H1 (cell line): ENCODE measurements at regions not wholly inside any gene's neighbourhood (a gene's known extent, or its start where the extent isn't known, plus 50 kb on each side); places are given as distances from the start of the nearest gene placed in this dataset.

Experiments
- CTCF ChIA-PET: fragments of 300-600 bp; sonication (Branson Sonifier 250); formaldehyde crosslinking; loops from one replicate; lab custom pipeline; 2021; ENCODE audit not compliant: partially characterized antibody; lab: Charles Lee
- POLR2A ChIA-PET: fragments of 300-600 bp; sonication (Branson Sonifier 250); formaldehyde crosslinking; loops from one replicate; lab custom pipeline; 2021; ENCODE audit warnings: inconsistent platforms; ENCODE audit not compliant: partially characterized antibody; lab: Charles Lee
- DNase-seq, 2 experiments: peaks; one replicate each; pipeline versions ENCODE4 v3.0.0 to v3.0.0-alpha.2; 2010 to 2022; ENCODE audit warnings: low spot score in 2 of 2, low read depth in 1 of 2, mixed read lengths in 1 of 2
- FAIRE-seq: peaks from 2 replicates; lab custom pipeline; 2011; peaks lifted over from hg19 to GRCh38; lab: Jason Lieb, UNC
- H2AFZ ChIP-seq: 2 replicates; pipeline ENCODE4 v1.8.1; 2012; ENCODE audit warnings: low read length, inconsistent platforms
- H2AK5ac ChIP-seq: 2 replicates; pipeline ENCODE4 v1.6.1; 2013; ENCODE audit warnings: low read depth, low read length
- H2BK120ac ChIP-seq: replicated peaks from 2 replicates; pipeline ENCODE3; 2013; ENCODE audit warnings: low read depth, low read length, inconsistent platforms
- H2BK12ac ChIP-seq: 2 replicates; pipeline ENCODE4 v1.6.1; 2013; ENCODE audit warnings: low read depth, low read length
- H2BK15ac ChIP-seq: 2 replicates; pipeline ENCODE4 v1.6.1; 2013; ENCODE audit warnings: low read length
- H2BK20ac ChIP-seq: 2 replicates; pipeline ENCODE4 v1.6.1; 2013; ENCODE audit warnings: low read length
- H2BK5ac ChIP-seq: 2 replicates; pipeline ENCODE4 v1.6.1; 2013; ENCODE audit warnings: low read depth, low read length
- H3K14ac ChIP-seq: 2 replicates; pipeline ENCODE4 v1.6.1; 2013; ENCODE audit warnings: inconsistent platforms; ENCODE audit not compliant: insufficient read length
- H3K18ac ChIP-seq: 2 replicates; pipeline ENCODE4 v1.6.1; 2013; ENCODE audit warnings: low read length; ENCODE audit errors: extremely low read depth
- H3K23ac ChIP-seq: 2 replicates; pipeline ENCODE4 v1.6.1; 2013; ENCODE audit warnings: inconsistent platforms; ENCODE audit not compliant: insufficient read length
- H3K23me2 ChIP-seq: 2 replicates; pipeline ENCODE4 v1.6.1; 2013; ENCODE audit warnings: low read depth, low read length
- H3K27ac ChIP-seq: 2 replicates; pipeline ENCODE4 v1.6.1; 2011; ENCODE audit warnings: low read depth, low read length, inconsistent platforms
- H3K27me3 ChIP-seq, 4 experiments: replicated peaks in 1 of 4; 1 replicate in 1 of 4; 2 replicates in 3 of 4; pipeline versions ENCODE4 v1.6.1 to v1.8.1; 2011 to 2013; ENCODE audit warnings: low read length in 3 of 4, mild to moderate bottlenecking in 3 of 4, inconsistent platforms in 2 of 4, mixed read lengths in 2 of 4, moderate library complexity in 1 of 4; ENCODE audit not compliant: control insufficient read depth in 3 of 4, insufficient read depth in 3 of 4; ENCODE audit errors: extremely low read depth in 1 of 4
- H3K36me3 ChIP-seq, 4 experiments: 2 replicates each; pipeline versions ENCODE4 v1.6.1 to v1.8.1; 2011 to 2013; ENCODE audit warnings: mild to moderate bottlenecking in 4 of 4, low read length in 3 of 4, moderate library complexity in 2 of 4, control low read depth in 1 of 4, inconsistent platforms in 1 of 4; ENCODE audit not compliant: insufficient read depth in 4 of 4, control insufficient read depth in 2 of 4
- H3K4ac ChIP-seq: replicated peaks from 2 replicates; pipeline ENCODE3; 2013; ENCODE audit warnings: low read length, low read depth, mixed read lengths, inconsistent platforms; ENCODE audit not compliant: insufficient read length
- H3K4me1 ChIP-seq, 4 experiments: replicated peaks in 1 of 4; 1 replicate in 1 of 4; 2 replicates in 3 of 4; pipeline versions ENCODE4 v1.6.1 to v1.8.1; 2011 to 2013; ENCODE audit warnings: low read length in 3 of 4, inconsistent platforms in 2 of 4, mixed read lengths in 1 of 4; ENCODE audit not compliant: insufficient read depth in 4 of 4, control insufficient read depth in 3 of 4
- H3K4me2 ChIP-seq, 2 experiments: 2 replicates each; pipeline versions ENCODE4 v1.6.1 to v1.8.1; 2011 to 2013; ENCODE audit warnings: low read depth in 2 of 2, low read length in 2 of 2, control low read depth in 1 of 2, inconsistent platforms in 1 of 2, mild to moderate bottlenecking in 1 of 2; ENCODE audit not compliant: insufficient read depth in 1 of 2
- H3K4me3 ChIP-seq, 4 experiments: fragments of 200-600, 300-600 bp in 1 of 4; sonication (generic), shearing (Covaris generic), sonication (Bioruptor Twin) in 1 of 4; 2 replicates each; pipeline versions ENCODE4 v1.5.1 to v1.8.1; 2011 to 2016; ENCODE audit warnings: low read length in 4 of 4, low read depth in 3 of 4, control low read depth in 2 of 4, inconsistent platforms in 2 of 4, mild to moderate bottlenecking in 2 of 4, mixed read lengths in 1 of 4, moderate library complexity in 1 of 4; ENCODE audit not compliant: insufficient read depth in 2 of 4; ENCODE audit errors: extremely low read depth in 1 of 4
- H3K56ac ChIP-seq: replicated peaks from 2 replicates; pipeline ENCODE3; 2013; ENCODE audit warnings: low read depth, mild to moderate bottlenecking, mixed read lengths, low read length, inconsistent platforms; ENCODE audit not compliant: insufficient read length
- H3K79me1 ChIP-seq: 2 replicates; pipeline ENCODE4 v1.6.1; 2013; ENCODE audit warnings: low read depth, low read length, control low read depth
- H3K79me2 ChIP-seq, 2 experiments: 2 replicates each; pipeline versions ENCODE4 v1.6.1 to v1.8.1; 2012 to 2013; ENCODE audit warnings: low read length in 2 of 2, mild to moderate bottlenecking in 2 of 2, inconsistent platforms in 1 of 2; ENCODE audit not compliant: insufficient read depth in 2 of 2, control insufficient read depth in 1 of 2
- H3K9ac ChIP-seq, 4 experiments: replicated peaks in 1 of 4; 1 replicate in 1 of 4; 2 replicates in 3 of 4; pipeline versions ENCODE4 v1.6.1 to v1.8.1; 2011 to 2013; ENCODE audit warnings: low read depth in 3 of 4, low read length in 3 of 4, control low read depth in 2 of 4, mild to moderate bottlenecking in 2 of 4, moderate library complexity in 2 of 4, inconsistent platforms in 1 of 4; ENCODE audit errors: extremely low read depth in 1 of 4
- H3K9me3 ChIP-seq, 2 experiments: 2 replicates each; pipeline versions ENCODE4 v1.6.1 to v1.8.1; 2012 to 2013; ENCODE audit warnings: mild to moderate bottlenecking in 2 of 2, moderate library complexity in 2 of 2, control low read depth in 1 of 2, inconsistent platforms in 1 of 2, low read depth in 1 of 2, low read length in 1 of 2, mixed read lengths in 1 of 2; ENCODE audit not compliant: insufficient read depth in 2 of 2
- H4K20me1 ChIP-seq, 2 experiments: replicated peaks in 1 of 2; 2 replicates each; pipeline versions ENCODE3 to v1.8.1; 2011 to 2013; ENCODE audit warnings: inconsistent platforms in 2 of 2, low read length in 2 of 2, mild to moderate bottlenecking in 1 of 2; ENCODE audit not compliant: insufficient read depth in 2 of 2, control insufficient read depth in 1 of 2
- H4K5ac ChIP-seq: 2 replicates; pipeline ENCODE4 v1.6.1; 2013; ENCODE audit warnings: low read length, low read depth, mixed read lengths, inconsistent platforms; ENCODE audit not compliant: insufficient read length
- H4K8ac ChIP-seq: 2 replicates; pipeline ENCODE4 v1.8.0; 2013; ENCODE audit warnings: mild to moderate bottlenecking, moderate library complexity, low read length, inconsistent platforms; ENCODE audit not compliant: insufficient read depth; ENCODE audit errors: extremely low read depth
- H4K91ac ChIP-seq: replicated peaks from 2 replicates; pipeline ENCODE3; 2013; ENCODE audit warnings: low read length, mixed read lengths, inconsistent platforms; ENCODE audit not compliant: insufficient read length
- BCL11A ChIP-seq, 2 experiments: IDR thresholded peaks; one replicate each; pipeline ENCODE4 v1.6.1; 2011; ENCODE audit warnings: low read depth in 2 of 2, low read length in 2 of 2, mild to moderate bottlenecking in 2 of 2
- CHD1 ChIP-seq: IDR thresholded peaks from 2 replicates; pipeline ENCODE4 v1.6.1; 2012; ENCODE audit warnings: low read depth, low read length, improper control_type of control experiment
- CTBP2 ChIP-seq: IDR thresholded peaks from 2 replicates; pipeline ENCODE4 v1.7.0; 2011; ENCODE audit warnings: borderline replicate concordance, mild to moderate bottlenecking, moderate library complexity, mixed read lengths, low read length; ENCODE audit not compliant: insufficient read depth, insufficient read length
- EP300 ChIP-seq, 2 experiments: IDR thresholded peaks; 1 replicate in 1 of 2; 2 replicates in 1 of 2; pipeline ENCODE4 v1.6.1; 2011 to 2012; ENCODE audit warnings: low read depth in 2 of 2, low read length in 2 of 2, mild to moderate bottlenecking in 2 of 2, borderline replicate concordance in 1 of 2, inconsistent platforms in 1 of 2, moderate library complexity in 1 of 2
- GABPA ChIP-seq: IDR thresholded peaks from 2 replicates; pipeline ENCODE4 v1.6.1; 2011; ENCODE audit warnings: mild to moderate bottlenecking, low read length, moderate library complexity, borderline replicate concordance; ENCODE audit not compliant: insufficient read depth
- HDAC6 ChIP-seq: IDR thresholded peaks from one replicate; pipeline ENCODE4 v1.7.1; 2012; ENCODE audit warnings: low read depth, mild to moderate bottlenecking, inconsistent platforms, low read length, moderate library complexity
- JUND ChIP-seq: IDR thresholded peaks from 2 replicates; pipeline ENCODE4 v1.6.1; 2011; ENCODE audit warnings: mild to moderate bottlenecking, improper control_type of control experiment, low read length
- PHF8 ChIP-seq: fragments of 200-600 bp; sonication (generic); conservative IDR thresholded peaks from 2 replicates; pipeline ENCODE4 v1.7.1; 2012; ENCODE audit warnings: low read depth, mild to moderate bottlenecking, inconsistent platforms, low read length, moderate library complexity
- POLR2AphosphoS5 ChIP-seq: IDR thresholded peaks from 2 replicates; pipeline ENCODE4 v1.6.1; 2011; ENCODE audit warnings: low read depth, low read length
- RXRA ChIP-seq: IDR thresholded peaks from 2 replicates; pipeline ENCODE4 v1.6.1; 2011; ENCODE audit warnings: low read depth, mild to moderate bottlenecking, low read length, moderate library complexity; ENCODE audit not compliant: insufficient read depth
- SP1 ChIP-seq: IDR thresholded peaks from 2 replicates; pipeline ENCODE4 v1.6.1; 2011; ENCODE audit warnings: low read depth, low read length
- ZNF274 ChIP-seq: IDR thresholded peaks from 2 replicates; pipeline ENCODE4 v1.7.0; 2012; ENCODE audit warnings: low read length, borderline replicate concordance; ENCODE audit errors: extremely low read depth
- WGBS, 2 experiments: shearing (Covaris generic) in 1 of 2; methylation state at CpG; one replicate each; pipeline versions ENCODE4 v1.1.6 to v1.1.7; 2013 to 2015; ENCODE audit warnings: low lambda C conversion rate in 2 of 2, mixed read lengths in 2 of 2, inconsistent platforms in 1 of 2, low coverage in 1 of 2, missing lambda C conversion rate in 1 of 2; ENCODE audit not compliant: insufficient replicate concordance in 2 of 2, insufficient coverage in 1 of 2, insufficient read length in 1 of 2; ENCODE audit errors: extremely low coverage in 1 of 2, missing lambda C conversion rate in 1 of 2; 5-methylcytosine and 5-hydroxymethylcytosine counted together
- TF ChIP-seq, protein P1 (sequence below): IDR thresholded peaks from 2 replicates; pipeline ENCODE4 v1.6.1; 2011; ENCODE audit warnings: low read depth, mild to moderate bottlenecking, low read length; ENCODE audit not compliant: insufficient read depth
- TF ChIP-seq, protein P2 (sequence below): IDR thresholded peaks from 2 replicates; pipeline ENCODE4 v1.6.1; 2012; ENCODE audit warnings: inconsistent platforms

DNA sequence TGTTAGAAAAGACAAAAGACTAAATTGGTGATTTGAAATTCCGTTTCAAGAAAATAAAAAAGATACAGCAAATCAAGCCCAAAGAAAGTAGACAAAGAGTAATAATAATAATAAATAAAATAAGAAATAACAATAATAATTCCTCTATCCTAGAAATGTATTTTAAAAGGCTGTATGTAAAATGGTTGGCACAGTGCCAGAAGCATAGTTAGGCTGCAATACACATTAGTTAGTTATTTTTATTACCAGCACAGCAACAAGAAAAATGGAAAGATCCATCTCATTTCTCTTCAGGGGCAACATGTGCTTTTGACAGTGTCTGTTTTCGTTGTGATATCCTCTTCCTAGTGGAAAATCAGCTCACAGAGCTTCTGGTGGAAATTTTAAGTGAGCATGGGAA lies 174.1 kb upstream of the TMTC1 start:
- Histone ChIP-seq H3K9me3 (no peaks in the 10 kb centered on the region), H4K5ac (no peak overlapping the region), H3K4me2 (no peak overlapping the region), H2BK12ac (no peak overlapping the region), H2BK120ac (no peak overlapping the region), H2BK20ac (no peak overlapping the region), H3K9ac (no peak overlapping the region), H3K4ac (no peak overlapping the region), H4K20me1 (no peaks in the 10 kb centered on the region), H3K79me2 (no peaks in the 10 kb centered on the region), H3K27me3 (no peaks in the 10 kb centered on the region), H3K23me2 (no peaks in the 10 kb centered on the region), H3K27ac (no peak overlapping the region), H2BK15ac (no peak overlapping the region), H3K18ac (no peak overlapping the region), H3K4me1 (no peaks in the 10 kb centered on the region), H3K56ac (no peak overlapping the region), H4K91ac (no peak overlapping the region), H2BK5ac (no peak overlapping the region), H4K8ac (no peak overlapping the region), H3K23ac (no peak overlapping the region), H3K79me1 (no peaks in the 10 kb centered on the region), H2AFZ (no peak overlapping the region), H3K4me3 (no peak overlapping the region), H3K36me3 (no peaks in the 10 kb centered on the region), H2AK5ac (no peak overlapping the region), H3K14ac (no peak overlapping the region)
- WGBS, 2 experiments: 85% methylated on average over 2 of the region's 2 CpGs; no CpG with 5 or more reads in 1 of the 2 experiments
- CTCF ChIA-PET: interaction anchor here (0.6 kb wide), 1 partner anchor 491 kb away, joined by 3 read pairs; no protein-coding TSS in a partner anchor
- POLR2A ChIA-PET: no interaction called here
- FAIRE-seq: no peak
- no peak for DNase-seq
- no peak for TF ChIP-seq CTBP2
- TF ChIP-seq SP1: no peak
- TF ChIP-seq POLR2AphosphoS5: no peak
- TF ChIP-seq ZNF274: no peak
- TF ChIP-seq RXRA: no peak
- TF ChIP-seq EP300 (IDR thresholded peaks at IDR 0.05; ENCODE audit: borderline replicate concordance in 1 of 2, low read depth in 2 of 2, low read length in 2 of 2): no peak
- no peak for TF ChIP-seq BCL11A (IDR thresholded peaks at IDR 0.05; ENCODE audit: low read depth in 2 of 2, low read length in 2 of 2)
- TF ChIP-seq, protein P1, sequence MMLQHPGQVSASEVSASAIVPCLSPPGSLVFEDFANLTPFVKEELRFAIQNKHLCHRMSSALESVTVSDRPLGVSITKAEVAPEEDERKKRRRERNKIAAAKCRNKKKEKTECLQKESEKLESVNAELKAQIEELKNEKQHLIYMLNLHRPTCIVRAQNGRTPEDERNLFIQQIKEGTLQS: no peak
- no peak for TF ChIP-seq GABPA
- TF ChIP-seq PHF8: no peak
- no peak for TF ChIP-seq CHD1
- TF ChIP-seq HDAC6: no peak
- TF ChIP-seq JUND: no peak
- TF ChIP-seq, protein P2, sequence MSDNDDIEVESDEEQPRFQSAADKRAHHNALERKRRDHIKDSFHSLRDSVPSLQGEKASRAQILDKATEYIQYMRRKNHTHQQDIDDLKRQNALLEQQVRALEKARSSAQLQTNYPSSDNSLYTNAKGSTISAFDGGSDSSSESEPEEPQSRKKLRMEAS: no peak
